T47D (cell line): ENCODE measurements at regions not wholly inside any gene's neighbourhood (a gene's known extent, or its start where the extent isn't known, plus 50 kb on each side); places are given as distances from the start of the nearest gene placed in this dataset.
A peak's percentile ranks its signal among the peaks of the same experiment; 100 is the strongest.

ENCODE experiments used
- DNase-seq, 2 experiments: peaks; one replicate each; pipeline versions ENCODE4 v3.0.0 to v3.0.0-alpha.2; 2011 to 2012; ENCODE audit warnings: low read depth in 1 of 2, low spot score in 1 of 2
- JUND ChIP-seq: IDR thresholded peaks from 2 replicates; pipeline ENCODE4 v1.6.1; 2012; ENCODE audit warnings: low read depth
- in situ Hi-C: cut with HindIII; loops from 2 replicates; pipeline ENCODE4 v1.10.0; 2016; ENCODE audit warnings: low sequenced_read_pairs, low pct_unique_long_range_greater_than_20kb

GRCh38 chr5:172574871-172575223 lies 66.2 kb upstream of the NEURL1B start:
- no peak for DNase-seq
- no peak for TF ChIP-seq JUND
- in situ Hi-C loops: no loop called here

GRCh38 chr5:172573986-172574870 lies 66.8 kb upstream of the NEURL1B start:
- no peak for TF ChIP-seq JUND
- in situ Hi-C loops: no loop called here
- DNase-seq: no peak

GRCh38 chr5:172573120-172573882 lies 67.8 kb upstream of the NEURL1B start:
- in situ Hi-C loops: no loop called here
- no peak for DNase-seq
- TF ChIP-seq JUND: no peak

GRCh38 chr5:172572440-172572839 lies 68.6 kb upstream of the NEURL1B start:
- TF ChIP-seq JUND: no peak
- in situ Hi-C loops: no loop called here
- DNase-seq: no peak

GRCh38 chr5:172571892-172572291 lies 69.2 kb upstream of the NEURL1B start:
- TF ChIP-seq JUND: no peak
- in situ Hi-C loops: no loop called here
- no peak for DNase-seq

GRCh38 chr5:172571413-172571812 lies 69.7 kb upstream of the NEURL1B start:
- TF ChIP-seq JUND: no peak
- in situ Hi-C loops: no loop called here
- no peak for DNase-seq

- TF ChIP-seq JUND: no peak
- no peak for DNase-seq
- in situ Hi-C loops: no loop called here
These were observed 70.3 kb upstream of the NEURL1B start for GRCh38 chr5:172570594-172571334.

- in situ Hi-C loops: no loop called here
- peak in 1 of 2 experiments; percentile 36 for DNase-seq
- TF ChIP-seq JUND: no peak
These were observed 71.1 kb upstream of the NEURL1B start for GRCh38 chr5:172569861-172570558.

- DNase-seq: no peak
- in situ Hi-C loops: no loop called here
- no peak for TF ChIP-seq JUND
These were observed 72.7 kb upstream of the NEURL1B start for GRCh38 chr5:172568308-172568910.

GRCh38 chr5:172567843-172568242 lies 73.2 kb upstream of the NEURL1B start:
- TF ChIP-seq JUND: no peak
- in situ Hi-C loops: no loop called here
- no peak for DNase-seq

- DNase-seq: no peak
- TF ChIP-seq JUND: no peak
- in situ Hi-C loops: no loop called here
These were observed 73.8 kb upstream of the NEURL1B start for GRCh38 chr5:172567294-172567693.
